GM21515 (cell line): ENCODE measurements at regions not wholly inside any gene's neighbourhood (a gene's known extent, or its start where the extent isn't known, plus 50 kb on each side); places are given as distances from the start of the nearest gene placed in this dataset.

Source experiments
- ATAC-seq: cut with Tn5 transposase; IDR thresholded peaks from one replicate; pipeline ENCODE4 v1.9.1; 2021; ENCODE audit not compliant: unreplicated experiment

DNA sequence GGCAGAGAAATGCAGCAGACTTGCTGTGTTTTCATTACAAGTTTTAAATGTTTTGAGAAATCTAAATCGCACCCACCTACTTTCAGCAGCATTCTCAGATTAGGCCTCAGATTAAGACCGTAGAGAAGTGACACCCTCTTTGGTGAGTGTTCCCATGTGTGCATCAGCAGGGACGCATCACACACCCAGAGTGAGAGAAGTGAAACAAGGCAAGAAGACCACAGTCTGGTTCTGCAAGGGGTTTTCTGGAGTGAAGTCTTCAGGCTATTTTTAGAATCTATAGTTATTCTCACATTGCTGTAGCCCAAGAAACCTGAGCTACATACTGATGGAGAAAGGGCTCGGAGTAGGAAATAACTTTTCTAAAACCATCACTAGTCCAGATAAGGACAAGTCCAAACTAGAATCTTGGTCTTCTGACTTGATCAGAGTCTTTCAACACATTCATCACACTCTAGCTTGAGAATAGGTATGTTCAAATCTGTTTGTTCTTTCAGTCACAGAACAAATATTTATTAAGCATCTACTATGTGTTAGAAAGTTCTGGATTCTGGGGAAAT is 1216.6 kb upstream of the PIK3C3 start:
- no peak for ATAC-seq

DNA sequence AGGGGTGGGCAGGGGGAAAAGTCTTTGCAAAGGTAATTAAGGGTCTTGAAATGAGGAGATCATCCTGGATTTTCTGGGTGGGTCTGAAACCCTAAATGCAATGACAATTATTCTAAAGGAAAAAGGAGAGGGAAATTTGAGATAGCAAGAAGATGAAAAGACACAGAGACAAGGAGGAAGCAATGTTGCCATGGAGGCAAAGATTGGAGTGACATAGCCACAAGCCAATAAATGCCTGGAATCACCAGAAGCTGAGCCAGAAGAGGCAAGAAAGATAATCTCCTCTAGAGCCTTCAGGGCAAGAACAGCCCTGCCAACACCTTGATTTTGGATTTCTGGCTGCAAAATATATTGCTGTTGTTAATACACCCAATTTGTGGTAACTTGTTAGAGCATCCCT is 1246.3 kb upstream of the PIK3C3 start:
- ATAC-seq, result no peak

DNA sequence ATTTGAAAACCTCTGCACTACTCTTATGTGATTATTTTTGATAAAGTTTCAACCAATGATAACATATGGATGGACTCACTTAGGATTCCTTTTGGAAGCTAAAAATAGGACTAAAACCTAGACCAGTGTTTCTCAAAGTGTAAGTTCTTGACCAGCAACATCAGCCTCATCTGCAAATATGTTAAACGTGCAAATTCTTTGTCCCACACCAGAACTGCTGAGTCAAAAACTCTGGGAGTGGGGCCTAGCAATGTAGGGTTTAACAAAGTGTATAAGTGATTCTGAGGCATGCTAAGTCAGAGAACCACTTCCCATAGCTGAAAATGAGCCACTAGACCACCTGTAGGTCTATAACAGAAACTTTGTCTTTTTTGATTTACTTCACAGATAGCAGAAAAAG is 1247.2 kb upstream of the PIK3C3 start:
- no peak for ATAC-seq

DNA sequence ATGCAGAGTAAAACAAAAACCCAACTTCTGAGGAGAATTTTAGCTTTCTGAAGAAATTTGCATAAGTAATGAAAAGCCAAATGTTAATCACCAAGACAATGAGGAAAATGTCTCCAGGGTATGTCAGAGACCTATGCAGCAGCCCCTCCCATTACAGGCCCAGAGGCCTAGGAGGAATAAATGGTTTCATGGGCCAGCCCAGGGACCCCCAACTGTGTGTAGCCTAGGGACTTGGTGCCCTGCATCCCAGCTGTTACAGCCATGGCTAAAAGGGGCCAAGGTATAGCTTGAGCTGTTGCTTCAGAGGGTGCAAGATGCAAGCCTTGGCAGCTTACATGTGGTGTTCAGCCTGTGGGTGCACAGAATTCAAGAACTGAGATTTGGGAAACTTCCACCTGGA is 1256.9 kb upstream of the PIK3C3 start:
- no peak for ATAC-seq

- ATAC-seq, result no peak
These were observed 1259.5 kb upstream of the PIK3C3 start for GRCh38 chr18:40695526-40695925.

DNA sequence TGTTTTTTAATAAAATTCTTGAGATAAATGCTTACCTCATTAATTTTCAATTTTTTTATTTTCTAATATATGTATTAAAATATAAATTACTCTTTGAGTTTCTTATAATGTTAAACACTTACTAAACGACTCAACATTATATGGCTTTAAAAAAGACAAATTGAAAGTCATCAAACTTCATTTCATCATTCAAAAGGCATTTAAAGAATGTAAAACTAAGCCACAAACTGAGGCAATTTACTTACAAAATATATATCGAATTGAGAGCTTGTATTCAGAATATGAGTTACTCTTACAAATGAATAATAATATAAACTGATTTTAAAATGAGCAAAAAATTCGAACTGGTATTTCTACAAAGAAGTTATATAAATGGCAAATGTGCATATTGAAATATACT is 1262.2 kb upstream of the PIK3C3 start:
- ATAC-seq, result no peak

DNA sequence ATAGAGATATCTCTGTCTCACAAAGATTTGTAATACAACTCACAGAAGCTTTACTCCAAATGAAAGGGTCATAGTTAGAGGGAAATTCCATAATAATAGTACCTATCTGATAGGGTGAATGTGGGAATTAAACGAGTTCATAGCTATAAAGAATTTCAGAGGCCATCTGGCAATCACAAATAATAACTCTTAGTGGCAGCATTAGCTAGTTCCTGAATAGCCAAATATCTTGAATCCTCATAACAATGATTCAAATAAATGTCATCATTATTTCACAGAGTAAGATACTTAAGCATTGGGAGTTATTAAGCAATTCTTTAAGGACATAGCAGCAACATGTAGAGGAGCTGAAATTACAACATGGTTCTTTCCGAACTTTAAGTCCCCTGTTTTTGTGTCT is 1265.0 kb upstream of the PIK3C3 start:
- no peak for ATAC-seq

DNA sequence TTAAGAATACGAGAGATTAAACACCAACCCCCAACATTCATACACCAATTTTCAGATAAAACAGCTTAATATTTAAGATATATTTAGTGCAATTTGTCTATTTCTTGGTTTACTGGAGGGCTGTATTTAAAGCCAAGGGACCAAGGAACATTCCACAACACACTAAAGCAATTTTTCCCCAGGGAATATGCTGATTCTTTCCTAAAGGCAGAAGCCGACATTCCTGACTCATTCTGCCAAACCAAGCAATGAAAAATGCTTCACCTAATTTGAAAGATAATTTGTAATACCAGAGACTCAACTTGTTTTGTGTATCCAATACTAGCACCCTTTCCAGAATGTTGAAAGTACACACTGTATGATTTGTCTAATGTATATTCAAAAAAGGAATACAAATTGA is 1267.6 kb upstream of the PIK3C3 start:
- no peak for ATAC-seq

GRCh38 chr18:40686836-40687235 is 1268.2 kb upstream of the PIK3C3 start:
- no peak for ATAC-seq

DNA sequence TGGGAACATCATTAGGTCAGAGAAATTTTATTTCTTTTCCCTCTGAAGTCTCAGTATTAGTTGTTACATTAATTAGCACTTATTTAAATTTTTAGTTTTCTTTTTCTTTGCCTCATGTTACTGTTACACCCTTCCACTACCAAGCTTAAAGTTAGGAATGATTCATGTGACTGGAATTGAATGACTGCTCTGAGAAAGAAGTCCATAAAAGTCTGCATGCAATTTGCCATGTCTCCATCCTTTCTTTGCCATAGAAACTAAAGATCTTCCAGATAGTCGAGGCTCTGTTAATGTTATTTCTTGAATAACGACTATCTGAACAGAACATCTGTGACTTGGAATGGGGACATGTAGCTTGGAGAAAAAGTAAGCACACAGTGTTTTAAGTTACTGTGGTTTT is 1269.8 kb upstream of the PIK3C3 start:
- no peak for ATAC-seq

DNA sequence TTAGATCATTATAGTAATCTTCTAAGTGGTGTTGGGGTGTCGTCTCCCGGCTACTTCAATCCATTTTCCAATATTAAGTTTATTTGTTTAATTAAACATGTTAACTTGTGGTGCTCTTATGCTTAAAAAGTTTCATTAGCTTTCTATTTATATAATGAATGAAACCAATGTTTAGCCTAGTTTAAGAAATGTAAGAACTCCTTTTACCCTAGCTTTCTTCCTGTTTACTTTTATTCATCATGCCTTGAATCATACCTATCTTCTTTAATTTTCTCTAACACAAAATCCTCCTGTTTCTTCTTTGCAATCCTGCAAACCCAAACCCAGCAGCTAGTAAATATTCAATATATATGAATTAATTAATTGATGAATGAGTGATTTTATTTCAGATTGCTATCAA is 1276.7 kb upstream of the PIK3C3 start:
- ATAC-seq, result no peak

- ATAC-seq, result no peak
These were observed 1278.4 kb upstream of the PIK3C3 start for GRCh38 chr18:40676668-40677067.

DNA sequence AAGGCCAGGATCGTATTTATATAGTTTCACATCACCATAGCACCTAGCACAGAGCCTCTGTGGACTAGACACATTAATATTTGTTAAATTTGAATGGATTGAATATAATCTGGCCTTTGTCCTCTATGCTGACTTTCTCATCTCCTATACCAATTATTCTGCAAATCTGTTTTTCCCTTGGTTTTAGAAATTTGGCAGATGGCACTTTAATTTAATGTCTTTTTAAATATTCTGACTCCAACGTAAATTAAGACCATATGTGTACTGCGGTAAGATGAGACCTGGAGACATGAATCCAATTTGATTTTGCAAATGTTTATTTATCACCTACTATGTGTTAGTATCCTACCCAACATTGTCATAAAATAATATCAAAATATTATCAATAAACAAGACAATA is 1281.9 kb upstream of the PIK3C3 start:
- no peak for ATAC-seq

GRCh38 chr18:40672590-40672989 is 1282.4 kb upstream of the PIK3C3 start:
- ATAC-seq, result no peak

GRCh38 chr18:40670668-40671375 is 1284.2 kb upstream of the PIK3C3 start:
- no peak for ATAC-seq

DNA sequence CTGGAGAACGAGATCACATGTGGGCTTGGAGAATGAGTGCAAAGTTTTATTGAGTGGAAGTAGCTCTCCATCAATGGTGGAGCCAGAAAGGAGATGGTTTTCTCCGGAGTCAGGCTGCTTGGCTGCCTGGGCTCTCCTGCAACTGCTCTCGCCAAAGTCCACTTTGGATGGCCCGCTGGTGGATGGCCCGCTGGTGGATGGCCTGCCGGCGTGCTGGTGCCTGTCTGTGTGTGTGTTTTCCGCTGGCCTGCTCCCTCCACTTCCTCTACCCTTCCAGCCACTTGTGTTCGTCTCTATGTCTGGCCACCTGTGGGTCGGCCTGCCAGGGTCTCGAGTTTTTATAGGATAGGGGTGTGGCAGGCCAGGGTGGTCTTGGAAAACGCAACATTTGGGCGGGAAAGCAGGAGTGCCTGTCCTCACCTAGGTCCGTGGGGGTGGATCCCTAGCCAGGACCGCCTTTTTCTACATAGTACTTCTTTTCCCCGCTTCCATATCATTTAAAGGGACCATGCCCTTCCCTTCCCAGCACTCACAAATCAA is 1292.1 kb upstream of the PIK3C3 start:
- ATAC-seq, result no peak

GRCh38 chr18:40653682-40654081 is 1301.4 kb upstream of the PIK3C3 start:
- ATAC-seq, result no peak

GRCh38 chr18:40652321-40652720 is 1302.7 kb upstream of the PIK3C3 start:
- no peak for ATAC-seq

GRCh38 chr18:40651163-40651562 is 1303.9 kb upstream of the PIK3C3 start:
- no peak for ATAC-seq

- no peak for ATAC-seq
These were observed 1312.3 kb upstream of the PIK3C3 start for GRCh38 chr18:40642692-40643229.

DNA sequence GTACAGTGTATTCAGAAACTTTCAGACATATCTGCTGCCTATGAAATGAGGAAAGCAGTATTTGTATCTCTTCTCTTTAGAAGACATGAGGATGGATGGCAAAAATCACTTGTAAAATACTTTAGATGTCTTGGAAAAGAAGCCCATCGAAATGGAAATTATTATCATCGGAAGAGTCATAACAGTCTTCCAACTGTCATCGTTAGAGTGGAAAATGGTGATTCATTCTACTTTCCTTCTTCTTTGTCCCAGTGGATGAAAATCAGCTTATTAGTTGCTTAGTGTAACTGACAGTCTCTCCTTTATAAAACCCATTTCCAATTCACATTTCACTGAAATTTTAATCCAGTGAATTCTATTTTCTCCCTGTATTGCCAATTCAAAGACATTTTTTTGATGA is 1323.7 kb upstream of the PIK3C3 start:
- ATAC-seq, result no peak

- no peak for ATAC-seq
These were observed 1324.5 kb upstream of the PIK3C3 start for GRCh38 chr18:40630496-40630895.

- no peak for ATAC-seq
These were observed 1330.1 kb upstream of the PIK3C3 start for GRCh38 chr18:40624959-40625358.
